Gastrocnemius medialis (tissue), 4 donors: ENCODE measurements at regions not wholly inside any gene's neighbourhood (a gene's known extent, or its start where the extent isn't known, plus 50 kb on each side); places are given as distances from the start of the nearest gene placed in this dataset.
"Not testable (repeated sequence)": the region's sequence is repeated elsewhere in the genome, so short reads cannot be mapped to it uniquely, and the experiment has no call there.

Experiments used
- ATAC-seq, 2 donors: fragments of 150-250 bp; one replicate each; pipeline ENCODE4 v1.9.1; 2016
- DNase-seq, 2 donors: peaks; one replicate each; pipeline ENCODE4 v3.0.0-alpha.2; 2019
- H3K27ac ChIP-seq, 4 donors: fragments of 200-600 bp; sonication (generic); 1 replicate in 1 of 4; 2 replicates in 3 of 4; pipeline ENCODE4 v1.5.1; 2016 to 2018; ENCODE audit warnings: mild to moderate bottlenecking in 2 of 4, moderate library complexity in 1 of 4
- H3K27me3 ChIP-seq, 3 donors: fragments of 200-600 bp; sonication (generic) in 2 of 3; 1 replicate in 1 of 3; 2 replicates in 2 of 3; pipeline versions ENCODE4 v1.5.1 to v1.6.0; 2016 to 2019; ENCODE audit warnings: mild to moderate bottlenecking in 1 of 3, moderate library complexity in 1 of 3
- H3K36me3 ChIP-seq, 2 donors: fragments of 200-600 bp; sonication (generic) in 1 of 2; one replicate each; pipeline ENCODE4 v1.5.1; 2017 to 2018
- H3K4me1 ChIP-seq, 2 donors: fragments of 200-600 bp; sonication (generic) in 1 of 2; one replicate each; pipeline ENCODE4 v1.5.1; 2016 to 2017; ENCODE audit warnings: mild to moderate bottlenecking in 2 of 2
- H3K4me3 ChIP-seq, 4 donors: fragments of 200-600 bp; sonication (generic) in 3 of 4; 1 replicate in 1 of 4; 2 replicates in 3 of 4; pipeline ENCODE4 v1.5.1; 2016 to 2019; ENCODE audit warnings: mild to moderate bottlenecking in 2 of 4
- H3K9me3 ChIP-seq, 3 donors: fragments of 200-600 bp; sonication (generic) in 2 of 3; 1 replicate in 1 of 3; 2 replicates in 2 of 3; pipeline ENCODE4 v1.5.1; 2016 to 2019
- POLR2A ChIP-seq, 2 donors: fragments of 450-650 bp; IDR thresholded peaks; one replicate each; pipeline ENCODE4 v1.6.1; 2017; ENCODE audit warnings: antibody characterized with exemption in 2 of 2, mild to moderate bottlenecking in 2 of 2, moderate library complexity in 2 of 2
- in situ Hi-C, 4 donors: fragments of 200-750 bp; cut with MboI; loops; one replicate each; pipeline versions ENCODE4 v1.15.0 to v1.8.0; 2017; ENCODE audit warnings: low sequenced_read_pairs in 4 of 4
- intact Hi-C: fragments of 100-400 bp; cut with DNase I; formaldehyde crosslinking; loops from one replicate; pipeline ENCODE4 v1.15.1; 2023; ENCODE audit warnings: low total_unique reads
- TF ChIP-seq, protein P1 (sequence below), 5 experiments: fragments of 450-650 bp in 3 of 5; fragments of 200-600 bp in 2 of 5; sonication (generic) in 2 of 5; IDR thresholded peaks in 4 of 5; conservative IDR thresholded peaks in 1 of 5; 1 replicate in 4 of 5; 2 replicates in 1 of 5; pipeline ENCODE4 v1.5.1; 2016 to 2019; ENCODE audit warnings: antibody characterized with exemption in 5 of 5, mild to moderate bottlenecking in 3 of 5, moderate library complexity in 3 of 5

DNA sequence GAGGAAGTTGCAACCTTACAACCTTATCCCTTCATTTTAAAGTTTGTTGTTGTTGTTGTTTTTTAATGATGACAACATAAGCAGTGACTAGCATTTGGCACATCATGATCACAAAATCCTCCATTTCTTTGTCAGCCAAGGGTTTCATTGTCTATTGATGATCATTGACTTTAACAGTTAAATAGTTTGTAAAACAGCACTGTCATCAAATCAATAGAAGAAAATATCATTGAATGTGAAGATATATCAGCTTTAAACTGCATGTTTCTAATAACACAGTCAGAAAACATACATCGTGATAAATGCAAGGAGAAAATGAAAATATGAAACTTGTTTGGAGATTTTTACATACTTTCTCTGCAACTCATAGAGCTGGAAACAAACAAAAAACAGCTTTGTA, 922.3 kb upstream of the LRFN5 start:
- intact Hi-C loops, result no loop called here
- in situ Hi-C loops, result no loop called here
- no peak for ATAC-seq

DNA sequence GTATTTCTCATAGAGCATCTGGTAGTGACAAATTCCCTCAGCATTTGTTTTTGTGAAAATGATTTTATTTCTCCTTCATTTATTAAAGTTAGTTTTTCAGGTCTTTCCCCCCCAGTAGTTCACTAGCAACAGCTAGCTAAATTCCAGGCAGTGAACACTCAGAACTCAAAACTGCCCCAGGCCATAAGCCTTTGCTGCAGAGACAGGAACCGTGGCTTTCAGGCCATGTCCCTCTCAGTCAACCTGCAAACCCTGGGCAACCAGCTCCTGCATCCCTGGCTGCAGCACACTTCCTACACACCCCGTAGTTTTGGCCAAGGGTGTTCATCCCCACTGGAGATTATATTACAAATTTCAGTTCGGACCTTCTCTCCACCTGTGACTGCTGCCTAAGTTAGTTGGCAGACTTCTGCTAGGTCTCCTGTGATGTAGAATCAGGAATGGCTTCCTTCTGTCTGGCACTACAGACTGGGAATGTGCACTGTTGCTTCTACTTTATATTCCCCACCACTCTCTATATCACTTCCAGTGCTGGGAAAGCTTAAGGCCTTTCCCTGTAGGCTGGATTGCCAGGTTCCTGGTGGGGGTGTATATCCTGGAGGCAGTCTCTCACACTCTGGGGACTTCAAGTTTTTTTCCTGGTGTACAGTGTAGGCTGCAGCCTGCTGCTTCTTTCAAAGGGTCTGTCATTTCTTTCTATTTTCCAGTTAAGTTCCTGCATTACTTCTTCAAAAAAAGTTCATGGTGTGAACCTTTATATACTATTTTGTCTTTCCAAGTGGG, 924.4 kb upstream of the LRFN5 start:
- ATAC-seq, result no peak
- H3K27ac ChIP-seq, result no peak overlapping the region
- TF ChIP-seq POLR2A (IDR thresholded peaks at IDR 0.05), result no peak
- TF ChIP-seq, protein P1, sequence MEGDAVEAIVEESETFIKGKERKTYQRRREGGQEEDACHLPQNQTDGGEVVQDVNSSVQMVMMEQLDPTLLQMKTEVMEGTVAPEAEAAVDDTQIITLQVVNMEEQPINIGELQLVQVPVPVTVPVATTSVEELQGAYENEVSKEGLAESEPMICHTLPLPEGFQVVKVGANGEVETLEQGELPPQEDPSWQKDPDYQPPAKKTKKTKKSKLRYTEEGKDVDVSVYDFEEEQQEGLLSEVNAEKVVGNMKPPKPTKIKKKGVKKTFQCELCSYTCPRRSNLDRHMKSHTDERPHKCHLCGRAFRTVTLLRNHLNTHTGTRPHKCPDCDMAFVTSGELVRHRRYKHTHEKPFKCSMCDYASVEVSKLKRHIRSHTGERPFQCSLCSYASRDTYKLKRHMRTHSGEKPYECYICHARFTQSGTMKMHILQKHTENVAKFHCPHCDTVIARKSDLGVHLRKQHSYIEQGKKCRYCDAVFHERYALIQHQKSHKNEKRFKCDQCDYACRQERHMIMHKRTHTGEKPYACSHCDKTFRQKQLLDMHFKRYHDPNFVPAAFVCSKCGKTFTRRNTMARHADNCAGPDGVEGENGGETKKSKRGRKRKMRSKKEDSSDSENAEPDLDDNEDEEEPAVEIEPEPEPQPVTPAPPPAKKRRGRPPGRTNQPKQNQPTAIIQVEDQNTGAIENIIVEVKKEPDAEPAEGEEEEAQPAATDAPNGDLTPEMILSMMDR (IDR thresholded peaks at IDR 0.05 in 4 of 5, conservative IDR thresholded peaks at IDR 0.05 in 1 of 5), result no peak
- H3K27me3 ChIP-seq, result no peaks in the 10 kb centered on the region
- no peak for DNase-seq
- H3K9me3 ChIP-seq, result no peaks in the 10 kb centered on the region
- H3K36me3 ChIP-seq, result no peaks in the 10 kb centered on the region
- H3K4me1 ChIP-seq, result no peaks in the 10 kb centered on the region
- H3K4me3 ChIP-seq, result no peak overlapping the region
- in situ Hi-C loops, result no loop called here
- intact Hi-C loops, result no loop called here

More for the DNA sequence above, 922.3 kb upstream of the LRFN5 start:
- Histone ChIP-seq H3K9me3 (no peaks in the 10 kb centered on the region), H3K27ac (no peak overlapping the region), H3K4me1 (no peaks in the 10 kb centered on the region), H3K4me3 (no peak overlapping the region), H3K27me3 (no peaks in the 10 kb centered on the region), H3K36me3 (no peaks in the 10 kb centered on the region)
- TF ChIP-seq POLR2A (IDR thresholded peaks at IDR 0.05), result no peak
- TF ChIP-seq, protein P1 (IDR thresholded peaks at IDR 0.05 in 4 of 5, conservative IDR thresholded peaks at IDR 0.05 in 1 of 5), result no peak
- no peak for DNase-seq

DNA sequence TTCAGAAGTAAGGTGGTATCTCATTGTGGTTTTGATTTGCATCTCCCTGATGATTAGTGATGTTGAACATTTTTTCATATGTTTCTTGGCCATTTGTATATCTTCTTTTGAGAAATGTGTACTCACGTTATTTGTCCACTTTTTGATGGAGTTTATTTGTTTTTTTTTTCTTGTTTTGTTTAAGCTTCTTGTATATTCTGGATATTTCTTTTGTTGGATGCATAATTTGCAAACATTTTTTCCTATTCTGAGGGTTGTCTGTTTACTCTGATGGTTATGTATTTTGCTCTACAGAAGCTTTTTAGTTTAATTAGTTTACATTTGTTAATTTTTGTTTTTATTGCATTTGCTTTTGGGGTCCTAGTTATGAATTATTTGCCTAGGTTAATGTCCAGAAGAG, 927.4 kb upstream of the LRFN5 start:
- intact Hi-C loops, result no loop called here
- TF ChIP-seq POLR2A (IDR thresholded peaks at IDR 0.05), result no peak
- TF ChIP-seq, protein P1 (IDR thresholded peaks at IDR 0.05 in 4 of 5, conservative IDR thresholded peaks at IDR 0.05 in 1 of 5), result no peak
- ATAC-seq, result no peak

DNA sequence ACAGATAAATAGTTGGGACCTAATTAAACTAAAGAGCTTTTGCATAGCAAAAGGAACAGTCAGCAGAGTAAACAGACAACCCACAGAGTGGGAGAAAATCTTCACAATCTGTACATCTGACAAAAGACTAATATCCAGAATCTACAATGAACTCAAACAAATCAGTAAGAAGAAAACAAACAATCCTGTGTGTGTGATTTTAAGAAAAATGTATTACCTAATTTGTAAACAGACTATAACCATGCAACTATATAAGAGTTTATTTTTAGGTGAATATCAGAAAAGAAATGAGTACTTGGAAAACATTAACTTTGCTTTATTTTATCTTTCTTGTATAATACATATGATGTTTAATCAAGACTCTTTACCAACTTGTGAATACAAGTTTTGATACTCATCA, 929.5 kb upstream of the LRFN5 start:
- H3K4me1 ChIP-seq, intact Hi-C loops, H3K27me3 ChIP-seq, H3K27ac ChIP-seq, in situ Hi-C loops, DNase-seq, H3K9me3 ChIP-seq, ATAC-seq, H3K4me3 ChIP-seq, H3K36me3 ChIP-seq: not testable (repeated sequence)

More for the DNA sequence above, 927.4 kb upstream of the LRFN5 start:
- H3K9me3 ChIP-seq, result no peaks in the 10 kb centered on the region
- in situ Hi-C loops, result no loop called here
- no peak overlapping the region for H3K4me3 ChIP-seq
- H3K36me3 ChIP-seq, result no peaks in the 10 kb centered on the region
- H3K27ac ChIP-seq, result no peak overlapping the region
- no peaks in the 10 kb centered on the region for H3K4me1 ChIP-seq
- H3K27me3 ChIP-seq, result no peaks in the 10 kb centered on the region
- no peak for DNase-seq

DNA sequence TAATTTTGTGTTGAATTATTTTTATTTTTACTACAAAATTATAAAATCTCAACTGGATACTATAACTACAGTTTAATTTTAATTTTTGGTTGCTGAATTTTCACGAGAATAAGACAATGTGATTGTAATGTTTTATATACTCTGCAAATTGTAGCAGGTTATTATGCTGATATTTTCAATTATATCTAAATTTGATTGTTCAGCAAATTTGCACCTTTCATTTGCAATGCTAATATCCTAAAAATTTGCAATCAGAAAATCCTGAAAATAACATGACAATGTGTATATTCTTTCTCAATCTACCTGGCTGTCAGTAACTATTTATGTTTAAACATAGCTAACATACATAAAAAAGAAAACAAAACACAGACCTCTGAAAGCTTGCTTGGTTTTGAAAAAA, 932.2 kb upstream of the LRFN5 start:
- Histone ChIP-seq H3K36me3 (no peaks in the 10 kb centered on the region), H3K9me3 (no peaks in the 10 kb centered on the region), H3K27me3 (no peaks in the 10 kb centered on the region), H3K27ac (no peak overlapping the region), H3K4me1 (no peaks in the 10 kb centered on the region), H3K4me3 (no peak overlapping the region)
- no peak for DNase-seq
- in situ Hi-C loops, result no loop called here
- no peak for TF ChIP-seq POLR2A (IDR thresholded peaks at IDR 0.05)
- TF ChIP-seq, protein P1 (IDR thresholded peaks at IDR 0.05 in 4 of 5, conservative IDR thresholded peaks at IDR 0.05 in 1 of 5), result no peak
- ATAC-seq, result no peak
- intact Hi-C loops, result no loop called here
